IPS DF 4.7 (cell line): ENCODE measurements at regions not wholly inside any gene's neighbourhood (a gene's known extent, or its start where the extent isn't known, plus 50 kb on each side); places are given as distances from the start of the nearest gene placed in this dataset.
"Not testable (repeated sequence)": the region's sequence is repeated elsewhere in the genome, so short reads cannot be mapped to it uniquely, and the experiment has no call there.

ENCODE experiments used
- DNase-seq: peaks from one replicate; pipeline ENCODE4 v3.0.0-alpha.2; 2013; ENCODE audit warnings: low spot score; ENCODE audit errors: extremely low read depth

DNA sequence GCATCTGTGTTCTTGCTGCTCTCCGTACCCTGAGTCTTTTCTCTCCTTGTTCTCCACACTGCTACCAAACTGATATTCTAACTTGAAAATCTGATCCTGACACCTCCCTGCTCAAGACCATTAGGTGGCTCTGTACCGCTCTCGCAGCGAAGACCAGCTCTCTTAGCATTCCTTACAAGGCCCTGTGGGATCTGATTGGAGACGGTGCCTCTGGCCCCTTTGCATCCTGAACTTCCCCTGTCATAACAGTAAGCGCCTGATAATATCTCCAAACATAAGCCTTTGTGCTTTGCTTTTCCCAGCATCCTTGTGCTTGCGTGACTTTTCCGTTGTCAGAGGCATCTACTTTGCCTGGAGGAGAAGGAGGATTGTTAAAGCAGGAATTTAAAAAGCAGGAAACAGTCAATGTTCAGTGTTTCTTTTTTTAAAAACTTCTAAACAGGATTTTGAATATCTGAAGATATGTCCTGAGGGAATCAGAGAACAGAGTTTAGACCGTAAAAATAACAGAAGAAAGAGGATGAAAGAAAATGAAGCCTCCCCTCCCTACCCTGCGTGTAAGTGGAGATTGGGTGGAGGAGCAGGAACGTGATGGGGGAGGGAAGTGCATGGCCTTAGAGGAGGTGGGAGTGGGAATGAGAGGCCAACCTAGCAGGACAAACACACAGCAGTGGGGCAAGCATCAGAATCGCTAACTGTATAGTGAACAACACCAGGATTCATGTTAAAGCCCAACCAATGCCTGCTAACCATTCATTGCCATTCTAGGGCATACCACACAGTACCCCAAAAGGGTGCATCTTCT, 89.2 kb upstream of the STMND1 start:
- peak; percentile 30 for DNase-seq

DNA sequence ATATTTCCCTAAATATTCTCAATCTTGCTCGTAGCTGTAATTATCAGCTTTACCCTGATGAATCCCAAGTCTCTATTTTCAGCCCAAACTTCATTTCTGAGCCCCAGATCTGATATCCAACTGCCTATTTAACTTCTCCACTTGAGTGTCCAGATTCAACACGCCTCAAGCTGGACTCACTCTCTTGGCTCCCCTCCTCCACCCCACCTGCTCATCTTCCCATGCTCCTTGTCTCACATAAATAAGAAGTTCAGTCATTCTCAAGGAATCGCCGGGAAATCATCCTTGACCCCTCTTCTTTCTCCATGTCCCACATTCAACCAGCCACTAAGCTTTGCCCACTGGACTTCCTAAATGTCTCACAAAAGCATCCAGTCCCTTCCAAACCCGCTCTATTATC, 89.9 kb upstream of the STMND1 start:
- DNase-seq: no peak

DNA sequence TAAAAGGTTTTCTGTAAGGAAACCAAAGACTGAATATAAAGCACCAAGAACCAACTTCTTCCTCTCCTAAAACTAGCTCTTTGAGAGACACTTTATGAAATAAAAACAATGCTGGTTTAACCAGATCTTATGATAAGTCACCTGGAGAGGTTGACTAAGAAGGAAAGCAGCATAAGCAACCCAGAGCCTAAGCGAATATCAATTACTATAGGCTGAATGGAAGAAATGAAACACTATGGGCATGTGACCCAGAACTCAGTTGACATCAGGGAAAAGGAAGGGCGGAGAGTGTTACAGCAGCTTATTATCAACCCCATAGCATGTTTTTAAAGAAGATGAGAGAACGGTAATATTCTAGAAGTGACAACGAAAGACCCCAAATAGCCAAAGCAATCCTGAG, 94.1 kb upstream of the STMND1 start:
- no peak for DNase-seq

DNA sequence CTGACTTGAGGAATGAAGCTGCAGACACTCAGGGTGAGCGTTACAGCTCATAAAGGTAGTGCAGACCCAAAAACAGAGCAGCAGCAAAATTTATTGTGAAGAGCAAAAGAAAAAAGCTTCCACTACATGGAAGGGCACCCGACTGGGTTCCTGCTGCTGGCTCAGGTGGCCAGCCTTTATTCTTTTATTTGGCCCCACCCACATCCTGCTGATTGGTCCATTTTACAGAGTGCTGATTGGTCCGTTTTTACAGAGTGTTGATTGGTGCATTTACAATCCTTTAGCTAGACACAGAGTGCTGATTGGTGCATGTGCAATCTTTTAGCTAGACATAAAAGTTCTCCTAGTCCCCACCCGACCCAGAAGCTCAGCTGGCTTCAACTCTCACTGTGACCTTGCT, 95.3 kb upstream of the STMND1 start:
- DNase-seq: no peak

DNA sequence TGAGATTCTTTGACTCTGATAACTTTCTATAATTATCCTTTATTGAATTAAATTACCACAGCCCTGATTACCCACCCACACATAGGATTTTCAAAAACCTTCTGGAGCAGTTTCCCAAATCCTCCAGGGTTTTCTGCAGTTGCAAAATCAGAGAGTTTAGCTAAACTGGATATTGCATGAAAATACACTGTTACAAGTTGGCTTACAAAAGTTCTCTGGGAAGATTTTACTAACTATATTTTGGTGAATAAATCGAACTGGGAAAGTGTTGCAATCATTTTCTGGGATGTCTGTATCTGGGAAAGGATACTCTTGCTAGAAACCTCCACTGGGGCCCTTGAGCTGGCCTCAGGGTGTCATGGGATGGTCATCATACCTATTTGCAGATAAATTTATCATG, 97.6 kb upstream of the STMND1 start:
- no peak for DNase-seq

DNA sequence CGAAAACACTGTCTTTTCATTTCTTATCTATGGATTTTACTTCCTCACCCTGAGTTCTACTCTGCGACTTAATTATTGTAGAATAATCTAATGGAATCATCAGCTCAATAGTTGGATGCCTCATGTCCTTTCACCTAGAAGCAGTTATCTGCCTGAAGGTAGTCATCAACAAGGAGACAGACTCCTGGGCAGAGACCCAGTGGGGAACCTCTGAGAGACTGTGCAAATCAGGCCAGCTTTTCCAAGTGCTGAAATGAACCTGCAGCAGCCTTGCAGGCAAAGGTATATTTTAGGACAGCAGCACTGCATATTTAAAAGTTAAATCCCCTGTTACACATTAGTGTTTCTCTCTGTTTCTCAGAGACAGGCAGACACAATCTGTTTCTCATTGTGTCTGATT, 99.7 kb upstream of the STMND1 start:
- DNase-seq: no peak

DNA sequence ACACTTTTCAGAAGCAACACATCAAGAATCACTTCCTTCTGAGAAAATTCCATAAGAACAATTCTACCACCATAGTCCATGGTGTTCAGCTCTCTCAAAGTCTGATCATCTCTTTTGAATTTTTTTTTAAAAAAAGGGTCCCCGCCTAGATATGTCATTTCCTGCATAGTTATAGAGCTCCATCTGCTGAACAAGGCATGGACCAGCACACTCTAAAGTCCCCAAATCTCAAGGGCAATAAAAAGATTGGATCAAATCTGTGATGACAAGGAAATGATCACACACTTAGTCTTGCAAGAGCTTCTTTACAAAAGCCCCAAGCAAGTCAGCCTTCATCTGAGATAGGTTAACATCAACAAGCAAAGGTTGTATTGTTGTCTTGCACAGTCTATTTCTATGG, 100.7 kb upstream of the STMND1 start:
- no peak for DNase-seq

DNA sequence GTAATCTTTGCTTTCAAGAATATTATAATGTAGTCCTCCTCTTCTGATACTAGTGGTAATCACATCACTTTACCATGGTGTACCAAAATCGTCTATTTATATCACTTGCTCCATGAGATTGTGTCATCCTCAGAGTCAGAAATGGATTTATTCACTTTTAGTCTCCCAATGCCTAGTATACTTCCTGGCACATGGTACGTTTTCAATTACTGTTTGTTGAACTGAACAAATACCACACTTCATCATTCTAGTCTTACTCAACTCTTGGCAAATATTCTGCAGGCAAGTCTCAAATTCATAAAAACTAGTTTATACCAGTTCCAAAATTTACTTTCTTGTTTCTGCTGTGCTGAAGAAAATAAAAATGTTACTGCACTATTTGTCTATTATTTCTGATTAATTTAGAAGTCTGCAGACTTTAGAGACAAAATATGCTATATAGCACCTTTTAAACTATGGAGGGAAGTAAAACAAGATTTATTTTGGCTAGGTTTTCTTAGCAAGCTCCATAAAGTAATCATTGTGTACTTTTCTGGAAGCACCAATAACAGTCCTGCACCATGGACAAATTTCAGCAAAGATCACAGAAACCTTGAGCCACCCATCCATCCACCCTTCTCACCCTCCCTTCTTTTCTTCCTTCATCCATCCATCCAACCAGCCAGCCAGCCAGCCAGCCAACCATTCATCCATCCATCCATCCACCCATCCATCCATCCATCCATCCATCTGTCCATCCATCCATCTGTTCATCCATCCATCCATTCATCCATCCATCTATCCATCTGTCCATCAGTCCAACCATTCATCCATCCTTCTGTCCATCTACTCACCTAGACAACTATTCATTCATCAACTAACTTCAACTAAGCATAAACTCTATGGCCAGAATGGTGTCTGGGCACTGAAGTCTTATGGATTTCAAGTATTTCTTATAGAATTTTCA, 102.1 kb upstream of the STMND1 start:
- no peak for DNase-seq

DNA sequence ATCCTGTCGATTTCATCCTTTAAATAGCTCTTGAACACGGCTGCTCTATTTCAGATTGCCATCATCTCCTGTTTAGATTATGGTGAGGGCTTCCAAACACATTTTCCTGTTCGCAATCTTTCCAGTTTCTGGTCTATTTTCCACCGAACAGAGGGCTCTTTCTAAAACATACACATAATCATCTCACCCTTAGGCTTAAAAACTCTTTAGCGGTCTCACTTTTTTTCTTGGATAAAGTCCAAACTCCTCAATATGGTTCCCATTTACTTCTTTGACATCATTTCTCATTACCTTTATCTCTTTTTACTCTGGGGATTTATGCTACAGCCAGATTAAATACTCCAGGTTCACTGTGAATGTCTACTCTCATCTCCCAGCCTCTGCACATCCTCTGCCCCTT, 103.4 kb upstream of the STMND1 start:
- no peak for DNase-seq

DNA sequence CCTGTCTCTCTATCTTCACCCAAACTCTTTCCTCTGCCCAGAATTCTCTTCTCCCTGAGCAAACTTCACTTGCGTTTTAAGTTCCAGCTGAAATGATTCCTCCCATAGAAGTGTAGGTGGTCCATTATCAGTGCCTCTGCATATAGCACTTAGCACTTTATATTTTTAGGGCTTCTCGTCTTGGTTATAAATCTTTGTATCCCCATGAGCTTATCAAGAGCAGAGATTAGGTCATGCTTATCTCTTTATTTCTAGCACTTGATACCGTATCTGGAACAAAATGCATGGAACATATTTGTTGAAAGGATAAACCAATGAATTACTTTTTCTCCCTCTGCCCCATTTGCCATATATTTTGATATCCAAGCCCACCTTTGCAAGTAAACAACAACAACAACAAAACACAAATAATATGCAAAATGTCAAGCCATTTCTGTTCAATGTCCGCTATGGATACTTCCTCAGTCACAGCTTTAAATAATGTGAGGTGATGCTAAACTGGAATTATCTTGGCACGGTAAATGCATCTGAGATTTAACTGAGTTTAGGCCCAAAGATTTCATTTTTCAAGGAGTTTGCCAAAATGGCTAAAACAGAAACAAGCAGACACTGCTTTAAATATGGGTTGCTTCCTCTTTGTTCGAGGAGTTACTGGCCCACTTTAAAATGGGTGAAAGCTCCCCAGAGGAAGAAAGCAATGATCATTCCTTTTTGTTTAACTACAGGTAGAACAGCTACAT, 106.2 kb upstream of the STMND1 start:
- DNase-seq: no peak

DNA sequence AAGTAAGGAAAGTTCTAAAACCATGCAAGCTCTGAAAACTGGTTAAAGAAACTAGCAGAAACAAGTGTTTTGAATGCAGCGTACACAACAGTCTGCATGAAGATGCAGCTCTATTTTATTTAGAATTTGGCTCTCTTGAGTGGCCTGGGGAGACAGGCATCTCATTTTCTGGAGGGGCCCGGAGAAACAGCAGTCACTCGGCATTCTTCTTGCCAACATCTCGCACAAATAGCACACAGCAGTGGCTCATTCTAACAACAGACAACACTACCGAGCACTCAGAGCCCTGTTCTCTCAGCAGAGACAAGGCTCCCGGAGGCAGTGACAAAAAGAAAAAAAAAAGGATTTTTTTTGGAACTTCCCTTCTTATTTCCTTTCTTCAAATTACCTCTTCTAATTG, 108.5 kb upstream of the STMND1 start:
- DNase-seq: no peak

DNA sequence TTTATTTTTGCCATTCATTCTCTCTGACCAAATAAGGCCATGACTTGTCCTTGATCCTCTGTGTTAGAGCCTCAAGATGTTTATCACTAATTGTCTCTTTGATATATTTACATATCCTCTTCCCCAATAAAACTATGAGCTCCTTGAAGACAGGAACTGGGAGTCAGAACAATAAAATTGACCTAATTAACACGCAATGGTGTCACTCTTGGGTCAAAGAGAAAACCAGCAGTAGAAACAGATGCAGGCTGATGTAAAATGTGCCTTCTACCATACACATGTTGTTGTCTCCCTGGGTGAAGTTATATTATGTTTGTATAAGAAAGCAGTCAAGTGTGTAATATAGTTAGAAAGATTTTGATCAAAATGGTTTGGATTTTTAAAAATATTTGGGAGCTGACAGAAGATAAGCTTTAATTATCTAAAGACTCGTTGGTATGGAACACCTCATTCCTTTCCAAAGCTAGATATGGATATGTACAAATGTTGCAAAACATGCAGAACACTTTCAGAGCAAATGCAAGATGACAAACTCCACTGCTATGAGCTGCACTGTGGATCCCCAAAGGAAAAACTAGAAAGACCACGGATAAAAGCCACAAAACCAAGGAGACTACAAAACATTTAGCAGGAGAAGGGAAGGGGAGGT, 109.7 kb upstream of the STMND1 start:
- DNase-seq: no peak

DNA sequence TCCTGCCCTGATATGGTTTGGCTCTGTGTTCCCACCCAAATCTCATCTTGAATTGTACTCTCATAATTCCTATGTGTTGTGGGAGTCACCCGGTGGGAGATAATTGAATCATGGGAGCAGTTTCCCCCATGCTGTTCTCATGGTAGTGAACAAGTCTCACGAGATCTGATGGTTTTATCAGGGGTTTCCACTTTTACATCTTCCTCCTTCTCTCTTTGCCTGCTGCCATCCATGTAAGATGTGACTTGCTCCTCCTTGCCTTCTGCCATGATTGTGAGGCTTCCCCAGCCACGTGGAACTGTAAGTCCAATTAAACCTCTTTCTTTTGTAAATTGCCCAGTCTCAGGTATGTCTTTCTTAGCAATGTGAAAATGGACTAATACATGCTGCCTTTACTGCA, 111.9 kb upstream of the STMND1 start:
- DNase-seq: not testable (repeated sequence)

DNA sequence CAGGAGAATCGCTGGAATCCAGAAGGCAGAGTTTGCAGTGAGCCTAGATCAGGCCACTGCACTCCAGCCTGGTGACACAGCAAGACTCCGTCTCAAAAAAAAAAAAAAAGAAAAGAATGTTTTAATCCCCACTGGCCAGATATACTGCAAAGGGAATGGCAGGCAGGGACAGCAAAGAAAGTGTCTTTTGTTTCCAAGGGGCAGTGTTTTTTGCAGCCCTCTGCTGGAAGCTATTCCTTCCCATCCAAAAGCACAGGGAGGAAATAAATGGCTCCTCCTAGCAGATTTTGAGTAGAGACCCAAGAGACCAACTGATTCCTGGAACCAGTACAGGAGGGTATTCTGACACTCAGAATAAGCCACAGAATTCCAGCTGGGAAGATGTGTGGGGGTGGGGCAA, 112.5 kb upstream of the STMND1 start:
- DNase-seq: no peak

DNA sequence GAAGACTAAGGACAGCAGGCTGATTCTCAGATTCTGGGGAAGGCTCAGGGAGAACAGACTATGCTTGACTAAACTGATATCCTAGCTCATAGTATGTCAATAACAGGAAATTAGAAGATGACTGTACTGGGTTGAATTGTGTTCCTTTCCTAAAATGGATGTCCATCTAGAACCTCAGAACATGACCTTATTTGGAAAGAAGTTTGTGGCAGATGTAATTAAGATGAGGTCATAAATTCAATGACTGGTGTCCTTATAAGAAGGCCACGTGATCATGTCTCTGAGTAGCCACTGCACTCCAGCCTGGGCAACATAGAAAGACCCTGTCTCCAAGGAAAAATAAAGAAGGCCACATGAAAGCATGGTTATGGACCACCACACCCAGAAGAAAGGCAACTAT, 113.9 kb upstream of the STMND1 start:
- DNase-seq: no peak

DNA sequence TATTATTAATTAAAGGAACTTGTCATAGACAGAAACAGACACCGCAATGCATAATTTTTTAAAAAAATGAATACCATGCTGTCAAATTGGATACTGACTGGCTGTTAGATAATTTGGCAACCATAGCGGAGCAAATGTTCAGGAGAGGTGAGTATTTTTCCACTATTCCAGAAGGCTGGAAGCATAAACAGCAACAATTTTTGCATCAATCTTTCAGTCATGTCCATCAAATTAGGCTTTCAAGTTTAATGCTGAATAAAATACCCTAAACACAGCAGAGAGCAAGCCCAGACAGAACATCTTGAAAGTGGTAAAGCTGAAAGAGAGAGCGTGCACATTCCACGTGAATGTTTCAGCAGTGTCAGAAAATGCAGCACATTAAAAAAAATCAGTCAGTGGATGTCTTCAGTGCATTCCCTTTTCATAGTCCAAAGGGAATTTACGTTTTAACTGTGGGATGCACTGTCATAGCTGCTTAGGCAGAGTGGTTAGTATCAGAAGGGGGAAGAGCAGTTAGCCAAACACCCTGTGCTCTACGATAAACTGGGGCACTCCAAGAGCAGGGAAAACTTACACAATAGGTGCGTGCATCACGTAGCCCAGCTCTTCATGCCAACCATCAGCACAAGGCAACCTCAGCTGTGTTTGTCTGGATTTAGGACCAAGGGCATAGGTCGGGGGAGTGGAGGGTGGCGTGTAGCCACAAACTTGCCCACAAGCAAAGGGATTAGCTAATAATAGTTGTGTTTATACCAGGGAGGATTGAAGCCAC, 116.2 kb upstream of the STMND1 start:
- DNase-seq: no peak

DNA sequence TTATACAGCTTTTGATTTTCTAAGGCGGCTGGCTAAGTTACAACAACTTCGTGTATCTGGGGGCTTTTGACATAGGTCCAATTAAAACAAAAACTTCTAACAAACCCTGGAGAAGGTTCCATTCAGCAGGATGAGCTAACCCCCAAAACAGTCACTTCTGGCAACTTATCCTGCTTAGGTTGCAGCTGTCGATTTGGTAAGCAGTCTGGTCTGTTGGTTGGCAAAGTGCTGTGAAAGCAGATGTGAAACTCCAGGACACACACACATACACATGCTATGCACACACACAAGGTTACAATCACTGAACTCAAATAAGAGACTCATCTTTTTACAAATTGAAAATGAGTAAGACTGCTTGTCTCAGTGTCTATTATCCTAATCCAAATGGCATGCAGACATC, 119.0 kb upstream of the STMND1 start:
- DNase-seq: no peak

DNA sequence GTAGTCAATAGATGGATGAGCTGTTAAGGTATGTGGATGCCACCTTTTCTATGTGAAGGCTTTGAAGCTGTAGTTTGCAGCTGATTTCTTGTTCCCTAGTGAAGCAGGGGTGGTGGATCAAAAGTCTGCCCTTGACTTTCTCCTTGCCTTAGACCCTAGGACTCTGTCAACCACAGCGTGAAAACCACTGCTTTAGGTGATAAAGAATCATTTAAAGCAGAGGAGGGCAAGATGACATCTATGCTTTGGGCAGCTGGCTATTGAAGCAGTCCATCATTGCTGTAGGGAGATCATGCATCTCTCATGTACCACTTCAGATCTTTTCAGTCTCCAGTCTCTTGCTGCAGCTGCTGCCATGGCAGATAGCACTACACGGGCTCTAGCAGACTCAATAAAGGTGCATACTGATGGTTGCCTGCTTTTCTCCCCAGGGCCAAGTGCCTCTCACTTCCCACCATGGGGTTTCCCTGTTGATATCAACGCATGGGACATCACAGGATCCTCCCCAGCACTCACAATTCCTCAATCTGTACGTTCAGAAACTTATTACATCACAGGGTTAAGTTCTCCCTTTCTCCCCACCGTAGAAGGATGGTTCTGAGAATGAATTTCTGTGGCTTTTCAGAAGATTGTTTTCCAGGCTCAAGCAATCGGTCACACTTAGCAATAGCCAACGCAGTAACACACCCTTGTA, 122.0 kb upstream of the STMND1 start:
- DNase-seq: no peak

DNA sequence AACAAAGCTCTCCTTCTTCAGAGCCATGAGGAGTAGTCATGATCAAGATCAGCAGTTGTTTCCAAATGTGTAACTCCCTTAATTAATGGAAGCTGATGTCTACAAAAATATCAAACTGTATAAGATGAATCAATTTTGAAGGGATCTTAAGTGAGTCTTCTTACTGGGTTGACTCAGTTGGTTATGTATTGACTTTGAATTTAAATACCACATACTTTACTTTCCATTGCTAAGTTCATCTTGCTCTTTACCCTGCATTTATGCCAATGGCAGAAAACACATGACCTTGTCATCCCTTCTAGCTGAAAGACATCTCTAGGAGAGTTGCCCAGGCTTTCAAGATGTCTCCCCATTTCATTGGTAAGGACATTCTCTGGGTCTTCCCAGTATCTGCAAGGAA, 123.2 kb upstream of the STMND1 start:
- DNase-seq: no peak
